Right atrium auricular region (tissue), 2 donors: ENCODE measurements at regions not wholly inside any gene's neighbourhood (a gene's known extent, or its start where the extent isn't known, plus 50 kb on each side); places are given as distances from the start of the nearest gene placed in this dataset.

Experiments used
- DNase-seq: peaks from one replicate; pipeline ENCODE4 v3.0.0-alpha.2; 2019; ENCODE audit warnings: low spot score
- H3K27ac ChIP-seq, 2 donors: fragments of 200-600 bp; sonication (generic); 1 replicate in 1 of 2; 2 replicates in 1 of 2; pipeline ENCODE4 v1.5.1; 2016 to 2019
- H3K27me3 ChIP-seq, 2 donors: fragments of 200-600 bp; sonication (generic); one replicate each; pipeline versions ENCODE4 v1.5.1 to v1.6.0; 2017 to 2019
- H3K36me3 ChIP-seq: fragments of 200-600 bp; sonication (generic); one replicate; pipeline ENCODE4 v1.5.1; 2016
- H3K4me1 ChIP-seq, 2 donors: fragments of 200-600 bp; sonication (generic); one replicate each; pipeline versions ENCODE4 v1.5.1 to v1.6.0; 2017 to 2019
- H3K4me3 ChIP-seq, 2 donors: fragments of 200-600 bp; sonication (generic); 1 replicate in 1 of 2; 2 replicates in 1 of 2; pipeline ENCODE4 v1.5.1; 2017 to 2019; ENCODE audit warnings: mild to moderate bottlenecking in 1 of 2, moderate library complexity in 1 of 2
- H3K9me3 ChIP-seq, 2 donors: fragments of 200-600 bp; sonication (generic); one replicate each; pipeline ENCODE4 v1.5.1; 2019
- CTCF ChIP-seq, 2 donors: fragments of 200-600 bp; sonication (generic); IDR thresholded peaks; one replicate each; pipeline ENCODE4 v1.5.1; 2019; ENCODE audit warnings: antibody characterized with exemption in 2 of 2

- no peaks in the 10 kb centered on the region for H3K4me1 ChIP-seq
- no peaks in the 10 kb centered on the region for H3K27me3 ChIP-seq
- no peak overlapping the region for H3K27ac ChIP-seq
- no peak overlapping the region for H3K4me3 ChIP-seq
- TF ChIP-seq CTCF (IDR thresholded peaks at IDR 0.05) = no peak
- H3K36me3 ChIP-seq = no peaks in the 10 kb centered on the region
- no peaks in the 10 kb centered on the region for H3K9me3 ChIP-seq
- no peak for DNase-seq
These were observed 405.9 kb downstream of the TTLL7 start for GRCh38 chr1:83593073-83593472.

GRCh38 chr1:83588140-83588539, 410.8 kb downstream of the TTLL7 start:
- TF ChIP-seq CTCF (IDR thresholded peaks at IDR 0.05) = no peak
- Histone ChIP-seq H3K9me3 (no peaks in the 10 kb centered on the region), H3K4me1 (no peaks in the 10 kb centered on the region), H3K27me3 (no peaks in the 10 kb centered on the region), H3K36me3 (no peaks in the 10 kb centered on the region), H3K27ac (no peak overlapping the region), H3K4me3 (no peak overlapping the region)
- no peak for DNase-seq

- peaks cover 0 to 12% of the 10 kb centered on the region in 2 donors for H3K9me3 ChIP-seq
- TF ChIP-seq CTCF (IDR thresholded peaks at IDR 0.05) = peak in 1 of 2 donors; percentile 32
- no peaks in the 10 kb centered on the region for H3K4me1 ChIP-seq
- DNase-seq = no peak
- no peaks in the 10 kb centered on the region for H3K27me3 ChIP-seq
- H3K4me3 ChIP-seq = no peak overlapping the region
- no peak overlapping the region for H3K27ac ChIP-seq
- no peaks in the 10 kb centered on the region for H3K36me3 ChIP-seq
These were observed 415.4 kb downstream of the TTLL7 start for GRCh38 chr1:83583351-83584014.

- Histone ChIP-seq H3K36me3 (no peaks in the 10 kb centered on the region), H3K27ac (no peak overlapping the region), H3K27me3 (no peaks in the 10 kb centered on the region), H3K4me3 (no peak overlapping the region), H3K4me1 (no peaks in the 10 kb centered on the region), H3K9me3 (peaks cover 0 to 12% of the 10 kb centered on the region in 2 donors)
- TF ChIP-seq CTCF (IDR thresholded peaks at IDR 0.05) = no peak
- DNase-seq = no peak
These were observed 417.2 kb downstream of the TTLL7 start for GRCh38 chr1:83581747-83582146.

- TF ChIP-seq CTCF (IDR thresholded peaks at IDR 0.05) = no peak
- DNase-seq = no peak
- Histone ChIP-seq H3K36me3 (no peaks in the 10 kb centered on the region), H3K4me3 (no peak overlapping the region), H3K27me3 (no peaks in the 10 kb centered on the region), H3K4me1 (no peaks in the 10 kb centered on the region), H3K9me3 (no peaks in the 10 kb centered on the region), H3K27ac (no peak overlapping the region)
These were observed 424.1 kb downstream of the TTLL7 start for GRCh38 chr1:83574791-83575190.

GRCh38 chr1:83573776-83574175, 425.2 kb downstream of the TTLL7 start:
- Histone ChIP-seq H3K4me3 (no peak overlapping the region), H3K27me3 (no peaks in the 10 kb centered on the region), H3K4me1 (no peaks in the 10 kb centered on the region), H3K27ac (no peak overlapping the region), H3K36me3 (no peaks in the 10 kb centered on the region), H3K9me3 (no peaks in the 10 kb centered on the region)
- no peak for DNase-seq
- TF ChIP-seq CTCF (IDR thresholded peaks at IDR 0.05) = no peak
